HEK293 (cell line): ENCODE measurements at regions not wholly inside any gene's neighbourhood (a gene's known extent, or its start where the extent isn't known, plus 50 kb on each side); places are given as distances from the start of the nearest gene placed in this dataset.

Experiments
- CTCF ChIA-PET: fragments of 350-600 bp; formaldehyde crosslinking; extraction: SDS; loops from one replicate; lab custom pipeline; 2021; ENCODE audit warnings: antibody characterized with exemption; lab: Yijun Ruan, JAX
- POLR2A ChIA-PET: fragments of 300-600 bp; formaldehyde crosslinking; extraction: SDS; loops from one replicate; lab custom pipeline; 2020; ENCODE audit warnings: antibody characterized with exemption, inconsistent platforms; lab: Yijun Ruan, JAX
- H3K27ac ChIP-seq: fragments of 200-500 bp; sonication (Bioruptor generic); 2 replicates; pipeline ENCODE4 v1.5.1; 2014; ENCODE audit warnings: low read depth, low read length, control low read depth, inconsistent platforms; ENCODE audit errors: extremely low read depth
- H3K36me3 ChIP-seq, 2 experiments: fragments of 200-500 bp in 1 of 2; sonication (Bioruptor generic) in 1 of 2; 1 replicate in 1 of 2; 2 replicates in 1 of 2; pipeline ENCODE4 v1.5.1; 2014 to 2017; ENCODE audit warnings: inconsistent platforms in 2 of 2, low read length in 2 of 2; ENCODE audit not compliant: control insufficient read depth in 2 of 2, insufficient read depth in 1 of 2
- H3K4me1 ChIP-seq: fragments of 200-500 bp; sonication (Bioruptor generic); 2 replicates; pipeline ENCODE4 v1.5.1; 2014; ENCODE audit warnings: mild to moderate bottlenecking, low read length, inconsistent platforms; ENCODE audit not compliant: control insufficient read depth, insufficient read depth
- H3K4me3 ChIP-seq: 2 replicates; pipeline ENCODE4 v1.5.1; 2011; ENCODE audit warnings: low read depth, mild to moderate bottlenecking, control low read depth, low read length, moderate library complexity
- H3K9me3 ChIP-seq: fragments of 200-500 bp; sonication (Bioruptor generic); 2 replicates; pipeline ENCODE4 v1.5.1; 2014; ENCODE audit warnings: low read depth, low read length, inconsistent platforms; ENCODE audit not compliant: control insufficient read depth, insufficient read depth
- ATF2 ChIP-seq: fragments of 450-650 bp; formaldehyde crosslinking; IDR thresholded peaks from 2 replicates; pipeline ENCODE4 v1.5.1; 2016; ENCODE audit warnings: missing biosample characterization, missing genetic modification characterization, low read depth
- ZBTB17 ChIP-seq: fragments of 450-650 bp; formaldehyde crosslinking; IDR thresholded peaks from 2 replicates; pipeline ENCODE4 v1.5.1; 2016; ENCODE audit warnings: missing biosample characterization, missing genetic modification characterization
- ZNF148 ChIP-seq: fragments of 450-650 bp; formaldehyde crosslinking; IDR thresholded peaks from 2 replicates; pipeline ENCODE4 v1.5.0; 2017; ENCODE audit warnings: missing biosample characterization, missing genetic modification characterization, borderline replicate concordance
- ZNF239 ChIP-seq: fragments of 450-650 bp; formaldehyde crosslinking; IDR thresholded peaks from 2 replicates; pipeline ENCODE4 v1.5.1; 2016; ENCODE audit warnings: missing biosample characterization, missing genetic modification characterization
- ZNF26 ChIP-seq: fragments of 450-650 bp; formaldehyde crosslinking; IDR thresholded peaks from 2 replicates; pipeline ENCODE4 v1.5.1; 2016; ENCODE audit warnings: missing biosample characterization, missing genetic modification characterization
- ZNF266 ChIP-seq: fragments of 450-650 bp; formaldehyde crosslinking; IDR thresholded peaks from 2 replicates; pipeline ENCODE4 v1.5.1; 2016; ENCODE audit warnings: missing biosample characterization, missing genetic modification characterization, low read depth
- ZNF292 ChIP-seq: fragments of 450-650 bp; formaldehyde crosslinking; IDR thresholded peaks from 2 replicates; pipeline ENCODE4 v1.5.1; 2016; ENCODE audit warnings: low read depth, missing biosample characterization, missing genetic modification characterization, borderline replicate concordance
- ZNF311 ChIP-seq: fragments of 450-650 bp; formaldehyde crosslinking; IDR thresholded peaks from 2 replicates; pipeline ENCODE4 v1.5.1; 2017; ENCODE audit warnings: missing biosample characterization, missing genetic modification characterization, borderline replicate concordance
- ZNF426 ChIP-seq: fragments of 450-650 bp; formaldehyde crosslinking; IDR thresholded peaks from 2 replicates; pipeline ENCODE4 v1.5.1; 2017; ENCODE audit warnings: missing biosample characterization, missing genetic modification characterization, mild to moderate bottlenecking, inconsistent platforms, moderate library complexity
- ZNF433 ChIP-seq: fragments of 450-650 bp; formaldehyde crosslinking; IDR thresholded peaks from 2 replicates; pipeline ENCODE4 v1.5.1; 2016; ENCODE audit warnings: missing biosample characterization, missing genetic modification characterization, low read depth
- ZNF473 ChIP-seq: fragments of 450-650 bp; formaldehyde crosslinking; IDR thresholded peaks from 2 replicates; pipeline ENCODE4 v1.5.1; 2017; ENCODE audit warnings: missing biosample characterization, missing genetic modification characterization
- ZNF600 ChIP-seq: fragments of 450-650 bp; formaldehyde crosslinking; IDR thresholded peaks from 2 replicates; pipeline ENCODE4 v1.5.1; 2016; ENCODE audit warnings: missing biosample characterization, missing genetic modification characterization
- ZNF624 ChIP-seq: fragments of 450-650 bp; formaldehyde crosslinking; IDR thresholded peaks from 2 replicates; pipeline ENCODE4 v1.5.1; 2017; ENCODE audit warnings: missing biosample characterization, missing genetic modification characterization
- ZNF660 ChIP-seq: fragments of 450-650 bp; IDR thresholded peaks from 2 replicates; pipeline ENCODE4 v1.5.1; 2018; ENCODE audit warnings: missing biosample characterization, mild to moderate bottlenecking, missing genetic modification characterization
- ZNF76 ChIP-seq: fragments of 450-650 bp; formaldehyde crosslinking; IDR thresholded peaks from 2 replicates; pipeline ENCODE4; 2016; ENCODE audit warnings: low read depth, missing biosample characterization, missing genetic modification characterization, borderline replicate concordance
- ZNF843 ChIP-seq: fragments of 450-650 bp; formaldehyde crosslinking; IDR thresholded peaks from 2 replicates; pipeline ENCODE4 v1.5.1; 2016; ENCODE audit warnings: missing biosample characterization, missing genetic modification characterization
- ZSCAN30 ChIP-seq: fragments of 450-650 bp; IDR thresholded peaks from 2 replicates; pipeline ENCODE4 v1.5.1; 2018; ENCODE audit warnings: missing biosample characterization, mild to moderate bottlenecking, missing genetic modification characterization, moderate library complexity
- TF ChIP-seq, protein P1 (sequence below): fragments of 450-650 bp; formaldehyde crosslinking; IDR thresholded peaks from 2 replicates; pipeline ENCODE4 v1.5.1; 2016; ENCODE audit warnings: missing biosample characterization, missing genetic modification characterization, low read depth
- TF ChIP-seq, protein P2 (sequence below): fragments of 450-650 bp; formaldehyde crosslinking; IDR thresholded peaks from 2 replicates; pipeline ENCODE4 v1.5.1; 2016; ENCODE audit warnings: missing biosample characterization, missing genetic modification characterization, borderline replicate concordance

DNA sequence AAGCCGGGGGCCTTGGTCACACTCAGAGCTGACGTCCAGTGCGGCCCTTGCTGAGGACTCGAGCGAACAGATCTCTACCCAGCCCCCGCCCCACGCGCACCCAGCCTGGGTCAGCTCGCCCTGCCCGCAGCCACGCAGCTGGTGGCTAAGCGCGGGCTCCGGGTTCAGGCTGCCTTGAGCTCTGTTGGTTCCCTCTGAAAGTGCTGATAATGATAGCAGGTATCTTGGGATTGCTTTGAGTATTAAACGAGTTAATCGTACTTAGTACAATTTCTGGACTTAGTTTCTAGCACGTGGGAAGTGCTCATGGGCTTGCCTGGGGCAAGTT lies 88.1 kb upstream of the TGM3 start (continued):
- TF ChIP-seq ZNF148 (no peak), ZBTB17 (tag by site-specific recombination) (0 out of 2 replicates have a peak, but pooled peaks have one; percentile 10), ZNF311 (no peak), ZNF426 (tag by site-specific recombination) (no peak), ZNF600 (tag by site-specific recombination) (0 out of 2 replicates have a peak, but pooled peaks have one; percentile 5), ATF2 (no peak), ZNF239 (no peak), ZSCAN30 (tag by site-specific recombination) (0 out of 2 replicates have a peak, but pooled peaks have one; percentile 4), ZNF624 (tag by site-specific recombination) (no peak), ZNF76 (tag by site-specific recombination) (no peak)
- TF ChIP-seq, protein P1, sequence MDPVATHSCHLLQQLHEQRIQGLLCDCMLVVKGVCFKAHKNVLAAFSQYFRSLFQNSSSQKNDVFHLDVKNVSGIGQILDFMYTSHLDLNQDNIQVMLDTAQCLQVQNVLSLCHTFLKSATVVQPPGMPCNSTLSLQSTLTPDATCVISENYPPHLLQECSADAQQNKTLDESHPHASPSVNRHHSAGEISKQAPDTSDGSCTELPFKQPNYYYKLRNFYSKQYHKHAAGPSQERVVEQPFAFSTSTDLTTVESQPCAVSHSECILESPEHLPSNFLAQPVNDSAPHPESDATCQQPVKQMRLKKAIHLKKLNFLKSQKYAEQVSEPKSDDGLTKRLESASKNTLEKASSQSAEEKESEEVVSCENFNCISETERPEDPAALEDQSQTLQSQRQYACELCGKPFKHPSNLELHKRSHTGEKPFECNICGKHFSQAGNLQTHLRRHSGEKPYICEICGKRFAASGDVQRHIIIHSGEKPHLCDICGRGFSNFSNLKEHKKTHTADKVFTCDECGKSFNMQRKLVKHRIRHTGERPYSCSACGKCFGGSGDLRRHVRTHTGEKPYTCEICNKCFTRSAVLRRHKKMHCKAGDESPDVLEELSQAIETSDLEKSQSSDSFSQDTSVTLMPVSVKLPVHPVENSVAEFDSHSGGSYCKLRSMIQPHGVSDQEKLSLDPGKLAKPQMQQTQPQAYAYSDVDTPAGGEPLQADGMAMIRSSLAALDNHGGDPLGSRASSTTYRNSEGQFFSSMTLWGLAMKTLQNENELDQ (tag by site-specific recombination) = no peak

- H3K27ac ChIP-seq = no peak overlapping the region
- no peaks in the 10 kb centered on the region for H3K9me3 ChIP-seq
- TF ChIP-seq ZNF660 (tag by site-specific recombination) = no peak
- TF ChIP-seq ZNF292 = no peak
- TF ChIP-seq, protein P2, sequence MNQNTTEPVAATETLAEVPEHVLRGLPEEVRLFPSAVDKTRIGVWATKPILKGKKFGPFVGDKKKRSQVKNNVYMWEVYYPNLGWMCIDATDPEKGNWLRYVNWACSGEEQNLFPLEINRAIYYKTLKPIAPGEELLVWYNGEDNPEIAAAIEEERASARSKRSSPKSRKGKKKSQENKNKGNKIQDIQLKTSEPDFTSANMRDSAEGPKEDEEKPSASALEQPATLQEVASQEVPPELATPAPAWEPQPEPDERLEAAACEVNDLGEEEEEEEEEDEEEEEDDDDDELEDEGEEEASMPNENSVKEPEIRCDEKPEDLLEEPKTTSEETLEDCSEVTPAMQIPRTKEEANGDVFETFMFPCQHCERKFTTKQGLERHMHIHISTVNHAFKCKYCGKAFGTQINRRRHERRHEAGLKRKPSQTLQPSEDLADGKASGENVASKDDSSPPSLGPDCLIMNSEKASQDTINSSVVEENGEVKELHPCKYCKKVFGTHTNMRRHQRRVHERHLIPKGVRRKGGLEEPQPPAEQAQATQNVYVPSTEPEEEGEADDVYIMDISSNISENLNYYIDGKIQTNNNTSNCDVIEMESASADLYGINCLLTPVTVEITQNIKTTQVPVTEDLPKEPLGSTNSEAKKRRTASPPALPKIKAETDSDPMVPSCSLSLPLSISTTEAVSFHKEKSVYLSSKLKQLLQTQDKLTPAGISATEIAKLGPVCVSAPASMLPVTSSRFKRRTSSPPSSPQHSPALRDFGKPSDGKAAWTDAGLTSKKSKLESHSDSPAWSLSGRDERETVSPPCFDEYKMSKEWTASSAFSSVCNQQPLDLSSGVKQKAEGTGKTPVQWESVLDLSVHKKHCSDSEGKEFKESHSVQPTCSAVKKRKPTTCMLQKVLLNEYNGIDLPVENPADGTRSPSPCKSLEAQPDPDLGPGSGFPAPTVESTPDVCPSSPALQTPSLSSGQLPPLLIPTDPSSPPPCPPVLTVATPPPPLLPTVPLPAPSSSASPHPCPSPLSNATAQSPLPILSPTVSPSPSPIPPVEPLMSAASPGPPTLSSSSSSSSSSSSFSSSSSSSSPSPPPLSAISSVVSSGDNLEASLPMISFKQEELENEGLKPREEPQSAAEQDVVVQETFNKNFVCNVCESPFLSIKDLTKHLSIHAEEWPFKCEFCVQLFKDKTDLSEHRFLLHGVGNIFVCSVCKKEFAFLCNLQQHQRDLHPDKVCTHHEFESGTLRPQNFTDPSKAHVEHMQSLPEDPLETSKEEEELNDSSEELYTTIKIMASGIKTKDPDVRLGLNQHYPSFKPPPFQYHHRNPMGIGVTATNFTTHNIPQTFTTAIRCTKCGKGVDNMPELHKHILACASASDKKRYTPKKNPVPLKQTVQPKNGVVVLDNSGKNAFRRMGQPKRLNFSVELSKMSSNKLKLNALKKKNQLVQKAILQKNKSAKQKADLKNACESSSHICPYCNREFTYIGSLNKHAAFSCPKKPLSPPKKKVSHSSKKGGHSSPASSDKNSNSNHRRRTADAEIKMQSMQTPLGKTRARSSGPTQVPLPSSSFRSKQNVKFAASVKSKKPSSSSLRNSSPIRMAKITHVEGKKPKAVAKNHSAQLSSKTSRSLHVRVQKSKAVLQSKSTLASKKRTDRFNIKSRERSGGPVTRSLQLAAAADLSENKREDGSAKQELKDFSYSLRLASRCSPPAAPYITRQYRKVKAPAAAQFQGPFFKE (tag by site-specific recombination) = no peak
- no peak for TF ChIP-seq ZNF266 (tag by site-specific recombination)
- no peak for TF ChIP-seq ZNF311
- no peak for TF ChIP-seq ZNF843 (tag by site-specific recombination)
- TF ChIP-seq ZNF473 (tag by site-specific recombination) = no peak
- TF ChIP-seq ZNF433 (tag by site-specific recombination) = no peak
- TF ChIP-seq ZNF600 (tag by site-specific recombination) = no peak
- TF ChIP-seq ZNF26 (tag by site-specific recombination) = no peak
- TF ChIP-seq, all 188 proteins: peak for 0
- Histone ChIP-seq H3K4me1 (0 out of 2 replicates have a peak, but pooled peaks cover 2% of the 10 kb centered on the region), H3K4me3 (no peak overlapping the region), H3K36me3 (no peaks in the 10 kb centered on the region)
- CTCF ChIA-PET = interaction anchor here (0.6 to 6.4 kb wide), 8 partner anchors 11 to 244 kb away, joined by 3 to 68 read pairs (median 10); no protein-coding TSS in a partner anchor
- POLR2A ChIA-PET = interaction anchor here (0.5 to 0.7 kb wide), 2 partner anchors 13 to 23 kb away, joined by 3 read pairs; no protein-coding TSS in a partner anchor
These were observed 86.9 kb upstream of the TGM3 start for GRCh38 chr20:2208897-2209296.
